Pancreas (tissue), 10 donors: ENCODE measurements at regions not wholly inside any gene's neighbourhood (a gene's known extent, or its start where the extent isn't known, plus 50 kb on each side); places are given as distances from the start of the nearest gene placed in this dataset.

ENCODE experiments used
- ATAC-seq, 4 donors: fragments of 200-7000 bp; cut with Tn5 transposase; one replicate each; pipeline versions ENCODE4 v1.8.0 to v1.9.1; 2020; ENCODE audit warnings: mild to moderate bottlenecking in 4 of 4, moderate library complexity in 4 of 4
- DNase-seq, 6 donors: peaks; one replicate each; pipeline ENCODE4 v3.0.0-alpha.2; 2020
- FAIRE-seq: peaks from 2 replicates; lab custom pipeline; 2012; peaks lifted over from hg19 to GRCh38; lab: Jason Lieb, UNC
- H3K27ac ChIP-seq, 4 donors: fragments of 200-600 bp; sonication (generic); 1 replicate in 3 of 4; 2 replicates in 1 of 4; pipeline versions ENCODE4 v1.5.0 to v1.8.0; 2020
- H3K27me3 ChIP-seq, 4 donors: fragments of 200-600 bp; one replicate each; pipeline ENCODE4 v1.8.0; 2021
- H3K36me3 ChIP-seq, 3 donors: fragments of 200-600 bp; sonication (generic) in 1 of 3; one replicate each; pipeline versions ENCODE4 v1.5.0 to v1.8.0; 2020 to 2021
- H3K4me1 ChIP-seq, 3 donors: fragments of 200-600 bp; one replicate each; pipeline ENCODE4 v1.8.0; 2021
- H3K4me3 ChIP-seq, 4 donors: fragments of 200-600 bp; sonication (generic) in 2 of 4; one replicate each; pipeline versions ENCODE4 v1.5.0 to v1.8.0; 2020 to 2021
- H3K9me3 ChIP-seq, 4 donors: fragments of 200-600 bp; one replicate each; pipeline ENCODE4 v1.8.0; 2021
- CTCF ChIP-seq, 4 donors: fragments of 200-600 bp; sonication (generic) in 3 of 4; IDR thresholded peaks; one replicate each; pipeline versions ENCODE4 v1.5.0 to v1.8.0; 2021; ENCODE audit warnings: antibody characterized with exemption in 4 of 4
- whole genome bisulfite sequencing, 2 donors: extraction: QIAGEN DNeasy Blood & Tissue Kit; methylation state at CpG; one replicate each; pipeline ENCODE4 v1.1.7; 2013; 5-methylcytosine and 5-hydroxymethylcytosine counted together
- intact Hi-C, 3 donors: fragments of 100-400 bp; cut with DNase I; formaldehyde crosslinking; loops; one replicate each; pipeline versions ENCODE4 v1.11.1 to v1.14.2; 2022
- donor health status: healthy with polysubstance abuse.
- donor health status: DM: no; HTN: no; CAD: no; lungs with moderate emphysema.
- donor health status: DM: no; HTN: no; CAD: no.
- donor health status: control.
- donor health status: control.
- donor health status: Bipolar disorder and iron deficiency.
- donor health status: DM: yes; HTN: yes; CAD: no.
- donor health status: DM: no; HTN: no; CAD: no.
- donor health status: DM: no; HTN: no; CAD: no.
- donor health status: DM: yes; HTN: yes; CAD: no.

GRCh38 chr3:54033761-54034160, 88.6 kb upstream of the CACNA2D3 start:
- TF ChIP-seq CTCF (IDR thresholded peaks at IDR 0.05) = no peak
- WGBS, 2 donors = 80 to 82% methylated on average over 17 of the region's 17 CpGs
- Histone ChIP-seq H3K4me1 (no peaks in the 10 kb centered on the region), H3K36me3 (no peaks in the 10 kb centered on the region), H3K9me3 (no peaks in the 10 kb centered on the region), H3K27me3 (no peaks in the 10 kb centered on the region), H3K27ac (no peak overlapping the region), H3K4me3 (no peak overlapping the region)
- DNase-seq (no peak), ATAC-seq (no peak), FAIRE-seq (no peak)
- intact Hi-C loops = no loop called here

- Histone ChIP-seq H3K4me1 (no peaks in the 10 kb centered on the region), H3K36me3 (no peaks in the 10 kb centered on the region), H3K27me3 (no peaks in the 10 kb centered on the region), H3K9me3 (no peaks in the 10 kb centered on the region), H3K4me3 (no peak overlapping the region), H3K27ac (no peak overlapping the region)
- TF ChIP-seq CTCF (IDR thresholded peaks at IDR 0.05) = no peak
- no peak for FAIRE-seq
- DNase-seq = no peak
- ATAC-seq = no peak
- intact Hi-C loops = no loop called here
- WGBS, 2 donors = 69 to 71% methylated on average over 5 of the region's 5 CpGs
Observed at GRCh38 chr3:54032598-54032997, 89.8 kb upstream of the CACNA2D3 start.

GRCh38 chr3:54028372-54028771, 94.0 kb upstream of the CACNA2D3 start:
- no peak for TF ChIP-seq CTCF (IDR thresholded peaks at IDR 0.05)
- no peak for FAIRE-seq
- no peak for ATAC-seq

GRCh38 chr3:54026543-54026942, 95.8 kb upstream of the CACNA2D3 start:
- no peak for TF ChIP-seq CTCF (IDR thresholded peaks at IDR 0.05)
- no peaks in the 10 kb centered on the region for H3K9me3 ChIP-seq
- DNase-seq (no peak), FAIRE-seq (no peak), ATAC-seq (no peak)
- 23 to 39% methylated on average over 2 of the region's 2 CpGs for WGBS, 2 donors
- H3K27ac ChIP-seq = no peak overlapping the region
- intact Hi-C loops = no loop called here
- H3K27me3 ChIP-seq = no peaks in the 10 kb centered on the region
- H3K4me3 ChIP-seq = no peak overlapping the region
- H3K36me3 ChIP-seq = no peaks in the 10 kb centered on the region
- H3K4me1 ChIP-seq = no peaks in the 10 kb centered on the region

More at GRCh38 chr3:54028372-54028771, 94.0 kb upstream of the CACNA2D3 start:
- Histone ChIP-seq H3K27me3 (no peaks in the 10 kb centered on the region), H3K27ac (no peak overlapping the region), H3K36me3 (no peaks in the 10 kb centered on the region), H3K9me3 (no peaks in the 10 kb centered on the region), H3K4me3 (no peak overlapping the region), H3K4me1 (no peaks in the 10 kb centered on the region)
- intact Hi-C loops = no loop called here
- WGBS, 2 donors = 85 to 87% methylated on average over 5 of the region's 5 CpGs
- no peak for DNase-seq

GRCh38 chr3:54021071-54021470, 101.3 kb upstream of the CACNA2D3 start:
- Histone ChIP-seq H3K27ac (no peak overlapping the region), H3K36me3 (no peaks in the 10 kb centered on the region), H3K9me3 (no peaks in the 10 kb centered on the region), H3K27me3 (no peaks in the 10 kb centered on the region), H3K4me1 (no peaks in the 10 kb centered on the region), H3K4me3 (no peak overlapping the region)
- ATAC-seq (no peak), DNase-seq (no peak), FAIRE-seq (no peak)
- WGBS, 2 donors = 70 to 85% methylated on average over 3 of the region's 3 CpGs
- no peak for TF ChIP-seq CTCF (IDR thresholded peaks at IDR 0.05)
- intact Hi-C loops = no loop called here
